ENCODE measurements at regions not wholly inside any gene's neighbourhood (a gene's known extent, or its start where the extent isn't known, plus 50 kb on each side); places are given as distances from the start of the nearest gene placed in this dataset.
A peak's percentile ranks its signal among the peaks of the same experiment; 100 is the strongest.

DNA sequence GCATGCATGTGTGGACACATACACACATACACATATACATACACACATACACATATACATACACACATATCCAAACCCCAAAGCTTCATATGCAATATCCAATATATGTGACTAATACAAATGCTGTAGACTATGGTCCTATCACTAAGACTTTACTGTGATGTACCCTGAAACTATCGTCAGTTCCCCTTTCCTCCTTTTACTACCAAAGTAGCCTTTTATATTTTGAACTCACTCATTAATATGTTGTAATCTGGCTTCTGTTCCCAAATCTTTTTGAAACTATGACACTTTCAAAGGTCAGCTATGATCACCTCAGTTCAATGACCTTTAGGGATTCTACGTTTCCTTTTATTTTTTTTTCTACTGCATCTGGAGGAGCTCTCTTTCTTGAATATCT is 64.8 kb upstream of the TFEC start:
- Histone ChIP-seq H3K79me2 (ENCODE audit: low read length) (no peaks in the 10 kb centered on the region), H2AFZ (ENCODE audit: low read length) (no peak overlapping the region), H3F3A (ENCODE audit: low read length, unreplicated experiment) (no peaks in the 10 kb centered on the region), H3K9me3 (ENCODE audit: low read length) (no peaks in the 10 kb centered on the region), H3K9ac (ENCODE audit: low read length) (no peak overlapping the region), H3K27me3 (ENCODE audit: low read length) (no peaks in the 10 kb centered on the region), H3K36me3 (ENCODE audit: low read depth, low read length) (no peaks in the 10 kb centered on the region), H3K9me2 (replicated peaks; ENCODE audit: low read length) (no peaks in the 10 kb centered on the region), H3K4me1 (ENCODE audit: insufficient read depth, low read length) (peaks cover 21% of the 10 kb centered on the region), H3K4me2 (ENCODE audit: low read length) (no peak overlapping the region), H4K20me1 (ENCODE audit: low read length) (no peaks in the 10 kb centered on the region), H3K27ac (ENCODE audit: low read length) (no peak overlapping the region), H3K4me3 (ENCODE audit: low read length) (no peak overlapping the region)
- CTCF ChIA-PET = no interaction called here
- no peak for TF ChIP-seq EZH2phosphoT487 (IDR thresholded peaks at IDR 0.05; ENCODE audit: borderline replicate concordance, low read length)
- TF ChIP-seq, protein P1, sequence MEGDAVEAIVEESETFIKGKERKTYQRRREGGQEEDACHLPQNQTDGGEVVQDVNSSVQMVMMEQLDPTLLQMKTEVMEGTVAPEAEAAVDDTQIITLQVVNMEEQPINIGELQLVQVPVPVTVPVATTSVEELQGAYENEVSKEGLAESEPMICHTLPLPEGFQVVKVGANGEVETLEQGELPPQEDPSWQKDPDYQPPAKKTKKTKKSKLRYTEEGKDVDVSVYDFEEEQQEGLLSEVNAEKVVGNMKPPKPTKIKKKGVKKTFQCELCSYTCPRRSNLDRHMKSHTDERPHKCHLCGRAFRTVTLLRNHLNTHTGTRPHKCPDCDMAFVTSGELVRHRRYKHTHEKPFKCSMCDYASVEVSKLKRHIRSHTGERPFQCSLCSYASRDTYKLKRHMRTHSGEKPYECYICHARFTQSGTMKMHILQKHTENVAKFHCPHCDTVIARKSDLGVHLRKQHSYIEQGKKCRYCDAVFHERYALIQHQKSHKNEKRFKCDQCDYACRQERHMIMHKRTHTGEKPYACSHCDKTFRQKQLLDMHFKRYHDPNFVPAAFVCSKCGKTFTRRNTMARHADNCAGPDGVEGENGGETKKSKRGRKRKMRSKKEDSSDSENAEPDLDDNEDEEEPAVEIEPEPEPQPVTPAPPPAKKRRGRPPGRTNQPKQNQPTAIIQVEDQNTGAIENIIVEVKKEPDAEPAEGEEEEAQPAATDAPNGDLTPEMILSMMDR (conservative IDR thresholded peaks at IDR 0.05; ENCODE audit: low read depth, low read length) = no peak
- TF ChIP-seq EZH2 (IDR thresholded peaks at IDR 0.05; ENCODE audit: low read length, unreplicated experiment) = no peak
- POLR2A ChIA-PET (ENCODE audit: unreplicated experiment) = no interaction called here
- no peak for DNase-seq
- ATAC-seq = no peak
- no TSS peak for BruUV-seq (replicated peaks)
- intact Hi-C loops (cut with micrococcal nuclease) = no loop called here

DNA sequence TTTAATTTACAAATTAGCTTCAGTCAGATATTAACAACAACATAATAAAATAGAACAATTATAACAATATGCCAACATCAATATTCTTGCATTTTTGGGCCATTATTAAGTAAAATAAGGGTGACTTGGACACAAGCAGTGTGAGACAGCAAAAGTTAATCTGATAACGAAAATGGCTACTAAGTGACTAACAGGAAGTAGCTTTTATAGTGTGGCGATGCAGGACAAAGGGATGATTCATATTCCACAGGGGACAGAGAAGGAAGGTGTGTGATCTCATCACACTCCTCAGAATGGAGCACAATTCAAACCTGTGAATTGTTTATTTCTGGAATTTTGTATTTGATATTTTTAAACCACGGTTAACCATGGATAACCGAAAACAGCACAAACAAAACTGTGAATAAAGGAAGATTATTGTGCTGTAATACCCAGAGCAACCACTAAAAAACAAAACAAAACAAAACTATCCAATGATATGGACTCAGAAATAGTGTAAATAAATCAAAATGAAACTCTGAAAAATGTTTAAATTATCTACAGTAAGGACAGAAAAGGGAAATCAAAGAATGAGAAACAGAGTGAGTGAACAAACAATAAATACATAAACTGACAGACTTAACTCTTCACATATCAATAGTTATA is 66.9 kb upstream of the TFEC start:
- no peaks in the 10 kb centered on the region for H3K27me3 ChIP-seq (ENCODE audit: low read length)
- peak overlapping the region; percentile 27 for H2AFZ ChIP-seq (ENCODE audit: low read length)
- BruUV-seq (replicated peaks) = no TSS peak
- peak overlapping the region; percentile 48 for H3K9ac ChIP-seq (ENCODE audit: low read length)
- H3K9me2 ChIP-seq (replicated peaks; ENCODE audit: low read length) = no peaks in the 10 kb centered on the region
- H3K9me3 ChIP-seq (ENCODE audit: low read length) = no peaks in the 10 kb centered on the region
- no peaks in the 10 kb centered on the region for H3K79me2 ChIP-seq (ENCODE audit: low read length)
- peak; percentile 89 for DNase-seq
- ATAC-seq = peak; percentile 94
- H3F3A ChIP-seq (ENCODE audit: low read length, unreplicated experiment) = no peaks in the 10 kb centered on the region
- intact Hi-C loops (cut with micrococcal nuclease) = no loop called here
- peak overlapping the region; percentile 29; the same call in 1 of the 2 replicates for H3K4me3 ChIP-seq (ENCODE audit: low read length)
- ChIA-PET POLR2A (ENCODE audit: unreplicated experiment) (no interaction called here), CTCF (no interaction called here)
- peak overlapping the region; percentile 75 for H3K27ac ChIP-seq (ENCODE audit: low read length)
- peaks cover 21% of the 10 kb centered on the region for H3K4me1 ChIP-seq (ENCODE audit: insufficient read depth, low read length)
- TF ChIP-seq EZH2 (IDR thresholded peaks at IDR 0.05; ENCODE audit: low read length, unreplicated experiment) = no peak
- TF ChIP-seq, protein P1 (conservative IDR thresholded peaks at IDR 0.05; ENCODE audit: low read depth, low read length) = no peak
- TF ChIP-seq EZH2phosphoT487 (IDR thresholded peaks at IDR 0.05; ENCODE audit: borderline replicate concordance, low read length) = no peak
- no peaks in the 10 kb centered on the region for H4K20me1 ChIP-seq (ENCODE audit: low read length)
- H3K4me2 ChIP-seq (ENCODE audit: low read length) = peak overlapping the region; percentile 68
- no peaks in the 10 kb centered on the region for H3K36me3 ChIP-seq (ENCODE audit: low read depth, low read length)

DNA sequence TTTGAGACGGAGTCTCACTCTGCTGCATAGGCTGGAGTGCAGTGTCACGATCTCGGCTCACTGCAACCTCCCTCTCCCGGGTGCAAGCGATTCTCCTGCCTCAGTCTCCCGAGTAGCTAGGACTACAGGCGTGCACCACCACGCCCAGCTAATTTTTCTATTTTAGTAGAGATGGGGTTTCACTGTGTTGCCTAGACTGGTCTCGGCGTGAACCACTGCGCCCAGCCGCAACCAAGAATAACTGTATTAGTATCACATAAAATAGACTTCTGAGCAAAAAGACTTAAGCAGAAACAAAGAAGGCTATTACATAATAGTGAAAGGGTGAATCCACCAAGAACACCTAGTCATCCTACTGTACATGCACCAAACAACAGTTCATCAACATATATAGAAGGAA is 67.6 kb upstream of the TFEC start:
- no TSS peak for BruUV-seq (replicated peaks)

More for the DNA sequence above, 67.6 kb upstream of the TFEC start:
- Histone ChIP-seq H3K9me3 (ENCODE audit: low read length) (no peaks in the 10 kb centered on the region), H4K20me1 (ENCODE audit: low read length) (no peaks in the 10 kb centered on the region), H3K4me2 (ENCODE audit: low read length) (no peak overlapping the region), H3K4me3 (ENCODE audit: low read length) (no peak overlapping the region), H3K27me3 (ENCODE audit: low read length) (no peaks in the 10 kb centered on the region), H3K9ac (ENCODE audit: low read length) (no peak overlapping the region), H3F3A (ENCODE audit: low read length, unreplicated experiment) (no peaks in the 10 kb centered on the region), H3K36me3 (ENCODE audit: low read depth, low read length) (no peaks in the 10 kb centered on the region), H3K79me2 (ENCODE audit: low read length) (no peaks in the 10 kb centered on the region), H3K9me2 (replicated peaks; ENCODE audit: low read length) (no peaks in the 10 kb centered on the region), H3K27ac (ENCODE audit: low read length) (peak overlapping the region; percentile 75; the same call in 1 of the 2 replicates), H2AFZ (ENCODE audit: low read length) (no peak overlapping the region), H3K4me1 (ENCODE audit: insufficient read depth, low read length) (peaks cover 21% of the 10 kb centered on the region)
- intact Hi-C loops (cut with micrococcal nuclease) = no loop called here
- TF ChIP-seq EZH2 (IDR thresholded peaks at IDR 0.05; ENCODE audit: low read length, unreplicated experiment) = no peak
- TF ChIP-seq EZH2phosphoT487 (IDR thresholded peaks at IDR 0.05; ENCODE audit: borderline replicate concordance, low read length) = no peak
- TF ChIP-seq, protein P1 (conservative IDR thresholded peaks at IDR 0.05; ENCODE audit: low read depth, low read length) = no peak
- ChIA-PET POLR2A (ENCODE audit: unreplicated experiment) (no interaction called here), CTCF (no interaction called here)
- no peak for DNase-seq
- no peak for ATAC-seq
